ENCODE measurements at regions not wholly inside any gene's neighbourhood (a gene's known extent, or its start where the extent isn't known, plus 50 kb on each side); places are given as distances from the start of the nearest gene placed in this dataset.

GRCh38 chr2:138221358-138221757 is 257.1 kb downstream of the HNMT start:
- TF ChIP-seq EZH2 (IDR thresholded peaks at IDR 0.05) = no peak
- TF ChIP-seq POLR2AphosphoS5 (IDR thresholded peaks at IDR 0.05; ENCODE audit: borderline replicate concordance, low read depth, low read length) = no peak

Measured in SK-N-MC (cell line).